LNCAP (cell line): ENCODE measurements at regions not wholly inside any gene's neighbourhood (a gene's known extent, or its start where the extent isn't known, plus 50 kb on each side); places are given as distances from the start of the nearest gene placed in this dataset.

Experiments
- TF ChIP-seq, protein P1 (sequence below): fragments of 450-650 bp; IDR thresholded peaks from 2 replicates; pipeline ENCODE4 v1.5.1; 2017; ENCODE audit warnings: mild to moderate bottlenecking

DNA sequence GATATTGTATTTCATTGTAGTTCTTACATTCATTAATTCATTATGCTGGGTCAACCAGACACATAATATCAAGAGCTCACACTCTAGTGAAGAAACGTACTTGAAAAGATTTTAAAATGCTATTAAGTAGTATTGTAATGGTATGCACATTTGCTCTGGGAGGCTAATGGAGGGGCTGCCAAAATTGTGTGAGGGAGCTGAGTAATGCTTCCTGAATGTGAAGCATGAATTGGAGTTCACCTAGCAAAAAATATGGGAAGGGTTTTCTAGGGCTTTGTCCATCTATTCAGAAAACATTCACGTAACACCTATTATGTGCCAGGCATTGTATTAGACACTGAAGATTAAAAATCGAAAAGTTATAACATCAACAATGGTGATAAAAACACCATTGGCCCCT is 403.8 kb upstream of the PDE3A start:
- TF ChIP-seq, protein P1, sequence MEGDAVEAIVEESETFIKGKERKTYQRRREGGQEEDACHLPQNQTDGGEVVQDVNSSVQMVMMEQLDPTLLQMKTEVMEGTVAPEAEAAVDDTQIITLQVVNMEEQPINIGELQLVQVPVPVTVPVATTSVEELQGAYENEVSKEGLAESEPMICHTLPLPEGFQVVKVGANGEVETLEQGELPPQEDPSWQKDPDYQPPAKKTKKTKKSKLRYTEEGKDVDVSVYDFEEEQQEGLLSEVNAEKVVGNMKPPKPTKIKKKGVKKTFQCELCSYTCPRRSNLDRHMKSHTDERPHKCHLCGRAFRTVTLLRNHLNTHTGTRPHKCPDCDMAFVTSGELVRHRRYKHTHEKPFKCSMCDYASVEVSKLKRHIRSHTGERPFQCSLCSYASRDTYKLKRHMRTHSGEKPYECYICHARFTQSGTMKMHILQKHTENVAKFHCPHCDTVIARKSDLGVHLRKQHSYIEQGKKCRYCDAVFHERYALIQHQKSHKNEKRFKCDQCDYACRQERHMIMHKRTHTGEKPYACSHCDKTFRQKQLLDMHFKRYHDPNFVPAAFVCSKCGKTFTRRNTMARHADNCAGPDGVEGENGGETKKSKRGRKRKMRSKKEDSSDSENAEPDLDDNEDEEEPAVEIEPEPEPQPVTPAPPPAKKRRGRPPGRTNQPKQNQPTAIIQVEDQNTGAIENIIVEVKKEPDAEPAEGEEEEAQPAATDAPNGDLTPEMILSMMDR = no peak

- TF ChIP-seq, protein P1 = no peak
These were observed 402.9 kb upstream of the PDE3A start for GRCh38 chr12:19965196-19966038.

GRCh38 chr12:19967001-19967400 is 401.3 kb upstream of the PDE3A start:
- TF ChIP-seq, protein P1 = no peak

- TF ChIP-seq, protein P1 = no peak
These were observed 400.9 kb upstream of the PDE3A start for GRCh38 chr12:19967431-19967830.

- TF ChIP-seq, protein P1 = no peak
These were observed 398.2 kb upstream of the PDE3A start for GRCh38 chr12:19970116-19970515.

- TF ChIP-seq, protein P1 = no peak
These were observed 397.5 kb upstream of the PDE3A start for GRCh38 chr12:19970821-19971220.

DNA sequence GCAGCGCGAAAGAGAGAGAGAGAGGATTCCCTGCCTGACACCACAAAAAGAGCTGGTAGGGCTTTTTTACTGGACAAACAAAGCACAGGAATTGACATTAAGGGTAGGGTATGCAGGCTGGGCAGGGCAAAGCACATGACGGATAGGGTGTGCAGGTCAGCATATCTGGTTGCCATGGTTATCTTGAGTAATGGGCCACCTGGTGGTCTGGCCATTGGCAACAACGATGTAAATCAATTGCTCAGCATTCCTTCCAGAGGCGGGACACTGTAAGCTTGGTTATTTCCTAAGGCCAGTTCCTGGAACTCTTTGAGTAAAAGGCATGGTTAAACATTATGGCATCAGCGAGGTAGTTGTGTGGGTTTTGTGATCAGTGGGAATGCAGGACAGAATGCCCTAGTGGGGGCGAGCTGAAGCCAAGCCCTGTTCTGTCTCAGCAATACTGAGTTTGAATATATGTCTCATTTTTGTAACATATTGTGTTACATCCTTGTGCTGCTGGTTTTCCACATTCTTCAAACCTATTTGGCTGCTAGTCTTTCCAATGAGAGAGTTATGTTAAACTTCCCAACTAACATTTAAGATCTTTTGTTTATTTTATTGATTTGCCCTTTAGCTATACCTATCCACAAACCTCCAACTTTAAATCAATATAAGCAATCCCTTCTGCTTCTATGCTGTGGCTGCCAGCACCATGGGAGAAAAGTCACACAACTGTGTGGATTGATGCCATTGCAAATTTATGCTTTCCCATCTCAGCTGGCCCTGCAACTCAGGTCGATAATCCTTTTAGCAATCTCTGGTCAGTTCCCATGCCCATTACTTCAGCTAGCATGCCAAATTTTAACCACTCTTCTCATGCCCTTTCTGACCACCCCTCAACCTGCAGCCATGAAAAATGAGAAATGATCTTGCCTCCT is 396.7 kb upstream of the PDE3A start:
- TF ChIP-seq, protein P1 = no peak
